ENCODE measurements at regions not wholly inside any gene's neighbourhood (a gene's known extent, or its start where the extent isn't known, plus 50 kb on each side); places are given as distances from the start of the nearest gene placed in this dataset.

DNA sequence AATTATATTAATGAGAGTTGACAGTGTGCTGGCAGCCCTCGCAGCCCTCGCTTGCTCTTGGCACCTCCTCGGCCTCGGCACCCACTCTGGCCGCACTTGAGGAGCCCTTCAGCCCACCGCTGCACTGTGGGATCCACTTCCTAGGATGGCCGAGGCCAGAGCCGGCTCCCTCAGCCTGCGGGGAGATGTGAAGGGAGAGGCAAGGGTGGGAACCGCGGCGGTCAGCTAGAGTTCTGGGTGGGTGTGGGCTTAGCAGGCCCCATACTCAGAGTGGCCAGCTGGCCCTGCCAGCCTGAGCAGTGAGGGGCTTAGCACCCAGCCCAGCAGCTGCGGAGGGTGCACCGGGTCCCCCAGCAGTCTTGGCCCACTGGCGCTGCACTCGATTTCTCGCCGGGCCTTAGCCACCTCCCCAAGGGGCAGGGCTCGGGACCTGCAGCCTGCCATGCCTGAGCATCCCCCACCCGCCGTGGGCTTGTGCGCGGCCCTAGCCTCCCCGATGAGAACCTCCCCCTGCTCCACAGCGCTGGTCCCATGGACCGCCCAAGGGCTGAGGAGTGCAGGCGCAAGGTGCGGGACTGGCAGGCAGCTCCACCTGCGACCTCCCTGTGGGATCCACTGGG is 68.2 kb upstream of the LRRTM4 start:
- Histone ChIP-seq H3K4me1 (ENCODE audit: control insufficient read depth, insufficient read depth, low read length) (no peaks in the 10 kb centered on the region), H3K36me3 (ENCODE audit: control insufficient read depth, insufficient read depth, low read length) (no peaks in the 10 kb centered on the region), H2BK120ac (ENCODE audit: low read depth, low read length) (no peak overlapping the region), H3K9me3 (ENCODE audit: control insufficient read depth, insufficient read depth, low read length) (no peaks in the 10 kb centered on the region), H2BK20ac (ENCODE audit: low read depth, low read length) (no peak overlapping the region), H4K5ac (ENCODE audit: low read depth, low read length) (no peak overlapping the region), H3K79me1 (ENCODE audit: low read depth in 1 of 2, low read length in 2 of 2) (no peaks in the 10 kb centered on the region), H4K8ac (ENCODE audit: low read depth in 2 of 2, low read length in 2 of 2) (no peak overlapping the region), H3K23ac (ENCODE audit: low read depth, low read length) (no peak overlapping the region), H3K9ac (ENCODE audit: low read depth, low read length) (no peak overlapping the region), H3K4ac (ENCODE audit: low read depth, low read length) (no peak overlapping the region), H3K4me2 (ENCODE audit: low read depth, low read length) (no peak overlapping the region), H3K9me1 (ENCODE audit: insufficient read depth, low read length) (no peaks in the 10 kb centered on the region), H3K27me3 (ENCODE audit: control insufficient read depth, insufficient read depth, low read length) (no peaks in the 10 kb centered on the region), H2BK15ac (ENCODE audit: low read depth, low read length) (no peak overlapping the region), H2BK5ac (ENCODE audit: low read depth, low read length, poor library complexity, severe bottlenecking) (no peak overlapping the region), H3K56ac (ENCODE audit: extremely low read depth, insufficient read depth, low read length) (no peak overlapping the region), H3K18ac (ENCODE audit: low read depth, low read length) (no peak overlapping the region), H3K4me3 (ENCODE audit: insufficient read depth, low read depth, low read length) (no peak overlapping the region), H2AK9ac (replicated peaks; ENCODE audit: low read depth, low read length, poor library complexity) (no peak overlapping the region), H2AK5ac (ENCODE audit: low read depth, low read length) (no peak overlapping the region), H3K14ac (replicated peaks; ENCODE audit: low read depth, low read length) (no peak overlapping the region), H4K20me1 (ENCODE audit: insufficient read depth, low read length) (no peaks in the 10 kb centered on the region), H3K27ac (ENCODE audit: insufficient read depth, low read length) (no peak overlapping the region), H2AFZ (replicated peaks; ENCODE audit: low read length, poor library complexity) (no peak overlapping the region), H4K91ac (ENCODE audit: insufficient read depth, low read depth, low read length) (no peak overlapping the region)
- in situ Hi-C loops (cut with MboI; ENCODE audit: low sequenced_read_pairs) (no loop called here), dilution Hi-C loops (cut with HindIII; ENCODE audit: low sequenced_read_pairs, unreplicated experiment) (no loop called here), intact Hi-C loops (cut with micrococcal nuclease) (no loop called here)
- ATAC-seq (ENCODE audit: low read depth), result no peak
- TF ChIP-seq, protein P1, sequence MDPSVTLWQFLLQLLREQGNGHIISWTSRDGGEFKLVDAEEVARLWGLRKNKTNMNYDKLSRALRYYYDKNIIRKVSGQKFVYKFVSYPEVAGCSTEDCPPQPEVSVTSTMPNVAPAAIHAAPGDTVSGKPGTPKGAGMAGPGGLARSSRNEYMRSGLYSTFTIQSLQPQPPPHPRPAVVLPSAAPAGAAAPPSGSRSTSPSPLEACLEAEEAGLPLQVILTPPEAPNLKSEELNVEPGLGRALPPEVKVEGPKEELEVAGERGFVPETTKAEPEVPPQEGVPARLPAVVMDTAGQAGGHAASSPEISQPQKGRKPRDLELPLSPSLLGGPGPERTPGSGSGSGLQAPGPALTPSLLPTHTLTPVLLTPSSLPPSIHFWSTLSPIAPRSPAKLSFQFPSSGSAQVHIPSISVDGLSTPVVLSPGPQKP (IDR thresholded peaks at IDR 0.05; ENCODE audit: borderline replicate concordance, low read depth, low read length), result no peak
- TF ChIP-seq CEBPB (IDR thresholded peaks at IDR 0.05; ENCODE audit: low read depth, low read length) (no peak), FOS (IDR thresholded peaks at IDR 0.05; ENCODE audit: low read depth, low read length) (no peak), POLR2A (IDR thresholded peaks at IDR 0.05; ENCODE audit: low read depth, low read length) (no peak), BHLHE40 (IDR thresholded peaks at IDR 0.05; ENCODE audit: low read depth, low read length) (no peak), NFE2L2 (IDR thresholded peaks at IDR 0.05; ENCODE audit: low read depth, low read length) (no peak), RAD21 (IDR thresholded peaks at IDR 0.05; ENCODE audit: low read length) (no peak), MXI1 (IDR thresholded peaks at IDR 0.05; ENCODE audit: borderline replicate concordance, low read depth, low read length) (no peak), RCOR1 (IDR thresholded peaks at IDR 0.05; ENCODE audit: insufficient replicate concordance, low read length) (no peak), SMC3 (IDR thresholded peaks at IDR 0.05; ENCODE audit: low read depth, low read length) (no peak), MAZ (IDR thresholded peaks at IDR 0.05; ENCODE audit: borderline replicate concordance, low read depth, low read length) (no peak), CTCF (conservative IDR thresholded peaks at IDR 0.05; ENCODE audit: low read depth, low read length) (no peak), RFX5 (IDR thresholded peaks at IDR 0.05; ENCODE audit: low read depth, low read length) (no peak), MAFK (IDR thresholded peaks at IDR 0.05; ENCODE audit: low read depth, low read length) (no peak)
- TF ChIP-seq, protein P2, sequence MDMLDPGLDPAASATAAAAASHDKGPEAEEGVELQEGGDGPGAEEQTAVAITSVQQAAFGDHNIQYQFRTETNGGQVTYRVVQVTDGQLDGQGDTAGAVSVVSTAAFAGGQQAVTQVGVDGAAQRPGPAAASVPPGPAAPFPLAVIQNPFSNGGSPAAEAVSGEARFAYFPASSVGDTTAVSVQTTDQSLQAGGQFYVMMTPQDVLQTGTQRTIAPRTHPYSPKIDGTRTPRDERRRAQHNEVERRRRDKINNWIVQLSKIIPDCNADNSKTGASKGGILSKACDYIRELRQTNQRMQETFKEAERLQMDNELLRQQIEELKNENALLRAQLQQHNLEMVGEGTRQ (IDR thresholded peaks at IDR 0.05; ENCODE audit: low read depth, low read length), result no peak
- DNase-seq, result no peak
- ChIA-PET CTCF (no interaction called here), POLR2A (ENCODE audit: unreplicated experiment) (no interaction called here)
- no TSS peak for BruUV-seq (replicated peaks)
- WGBS, 2 experiments (ENCODE audit: extremely low coverage in 2 of 2, insufficient read length in 1 of 2), result no CpG with 5 or more reads among the region's 29 CpGs

Measured in IMR-90 (cell line).